HG02623 (cell line): ENCODE measurements at regions not wholly inside any gene's neighbourhood (a gene's known extent, or its start where the extent isn't known, plus 50 kb on each side); places are given as distances from the start of the nearest gene placed in this dataset.

Source experiments
- ATAC-seq: cut with Tn5 transposase; IDR thresholded peaks from one replicate; pipeline ENCODE4 v1.9.1; 2021; ENCODE audit warnings: moderate library complexity; ENCODE audit not compliant: unreplicated experiment

DNA sequence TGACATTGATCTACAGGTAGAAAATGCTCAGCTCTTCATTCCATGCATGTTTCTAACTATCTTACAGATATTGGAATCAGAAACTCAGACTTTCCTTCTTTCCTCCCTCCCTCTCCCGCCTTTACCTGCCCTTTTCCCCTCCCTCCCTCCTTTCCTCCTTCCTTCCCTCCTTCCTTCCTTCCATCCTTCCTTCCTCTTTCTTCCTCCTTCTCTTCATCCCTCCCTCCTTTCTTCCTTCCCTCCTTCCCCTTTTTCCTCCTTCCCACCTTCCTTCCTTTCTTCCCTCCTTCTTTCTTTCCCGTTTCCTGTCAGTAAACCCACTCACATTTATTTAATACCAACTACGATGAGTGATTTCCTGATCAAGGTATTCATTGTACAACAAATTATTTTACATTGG is 113.4 kb upstream of the IRS2 start:
- ATAC-seq, result no peak

- ATAC-seq, result no peak
These were observed 112.9 kb upstream of the IRS2 start for GRCh38 chr13:109899316-109899715.

- ATAC-seq, result no peak
These were observed 111.7 kb upstream of the IRS2 start for GRCh38 chr13:109897988-109898624.

- ATAC-seq, result no peak
These were observed 105.7 kb upstream of the IRS2 start for GRCh38 chr13:109892101-109892500.

GRCh38 chr13:109885235-109885634 is 98.9 kb upstream of the IRS2 start:
- ATAC-seq, result no peak

- no peak for ATAC-seq
These were observed 98.1 kb upstream of the IRS2 start for GRCh38 chr13:109884462-109884861.

DNA sequence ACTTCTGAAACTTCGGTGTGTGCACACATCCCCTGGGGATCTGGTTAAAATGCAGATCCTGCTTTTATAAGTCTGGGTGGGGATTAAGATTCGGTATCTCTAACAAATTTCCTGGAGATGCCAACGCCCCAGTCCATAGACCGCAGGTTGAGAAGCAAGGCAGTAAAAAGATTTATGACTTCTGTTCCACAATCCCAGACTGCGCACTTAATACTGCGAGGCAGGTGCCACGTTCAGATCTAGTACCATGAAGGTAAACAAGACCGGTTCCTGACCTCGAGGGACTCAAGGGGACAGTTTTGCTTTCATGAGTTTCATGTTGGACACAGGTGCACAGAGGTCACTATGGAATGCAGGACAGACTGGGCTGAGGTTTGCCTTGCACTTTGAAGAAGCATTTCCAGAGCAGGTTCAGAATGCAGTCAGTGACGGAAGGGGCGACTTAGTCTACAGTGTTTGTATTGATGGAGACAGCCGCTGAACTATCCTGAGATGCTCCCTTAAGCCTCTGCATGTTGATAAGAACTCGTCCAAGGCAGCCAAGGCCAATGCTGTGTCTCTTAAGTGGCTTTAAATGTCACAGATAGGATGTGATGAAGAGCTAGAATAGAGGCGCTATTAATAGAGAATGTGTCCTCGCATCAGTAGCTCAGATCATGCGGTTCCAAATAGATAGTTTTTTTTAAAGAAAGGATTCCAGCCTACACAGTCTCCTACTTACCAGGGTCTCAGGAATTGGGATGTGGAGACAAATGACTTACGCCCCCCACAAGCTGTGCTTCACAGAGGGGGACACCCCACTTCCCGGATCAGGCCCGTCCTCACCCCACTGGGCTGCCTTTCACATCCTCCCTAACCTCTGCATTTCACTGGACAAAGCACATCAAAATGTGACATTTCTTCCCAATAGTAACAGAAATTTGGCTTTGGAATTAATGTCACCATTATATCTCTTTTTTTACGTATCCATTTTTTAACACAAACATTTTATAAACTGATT is 97.1 kb upstream of the IRS2 start:
- ATAC-seq, result no peak

- no peak for ATAC-seq
These were observed 95.7 kb upstream of the IRS2 start for GRCh38 chr13:109881961-109882558.

DNA sequence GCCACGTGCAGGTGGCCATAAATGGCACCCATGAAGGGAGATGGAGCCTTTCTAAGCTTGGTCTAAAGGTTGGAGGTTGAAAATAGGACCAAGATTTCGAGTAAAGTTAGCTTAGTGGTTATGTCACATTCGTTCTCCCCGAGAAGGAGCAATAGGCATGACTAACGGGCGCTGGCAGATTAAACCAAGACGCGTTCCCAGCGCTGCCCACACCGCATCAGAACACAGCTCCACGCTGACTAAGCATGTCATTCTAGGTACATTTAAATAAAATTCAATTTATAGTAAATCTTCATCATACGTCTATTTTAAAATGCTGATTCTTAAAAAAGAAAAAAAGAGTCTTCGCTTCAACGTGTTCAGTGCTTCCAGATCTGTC is 95.0 kb upstream of the IRS2 start:
- no peak for ATAC-seq

- no peak for ATAC-seq
These were observed 94.3 kb upstream of the IRS2 start for GRCh38 chr13:109880371-109881346.

DNA sequence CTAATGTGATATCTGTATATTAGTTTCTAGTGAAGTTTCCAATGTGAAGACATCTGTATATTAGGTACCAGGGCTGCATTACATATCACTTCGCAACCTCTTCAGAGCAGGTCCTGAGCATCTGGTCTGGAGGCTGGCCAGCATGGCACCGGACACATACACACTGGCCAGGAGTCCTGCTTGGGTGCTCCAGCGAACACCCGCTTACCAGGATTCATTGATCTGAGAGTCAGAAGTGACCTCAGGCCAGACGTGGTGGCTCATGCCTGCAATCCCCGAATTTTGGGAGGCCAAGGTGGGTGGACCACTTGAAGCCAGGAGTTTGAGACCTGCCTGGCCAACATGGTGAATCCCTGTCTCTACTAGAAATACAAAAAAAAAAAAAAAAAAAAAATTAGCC is 93.0 kb upstream of the IRS2 start:
- ATAC-seq, result no peak

GRCh38 chr13:109877809-109878208 is 91.4 kb upstream of the IRS2 start:
- no peak for ATAC-seq

DNA sequence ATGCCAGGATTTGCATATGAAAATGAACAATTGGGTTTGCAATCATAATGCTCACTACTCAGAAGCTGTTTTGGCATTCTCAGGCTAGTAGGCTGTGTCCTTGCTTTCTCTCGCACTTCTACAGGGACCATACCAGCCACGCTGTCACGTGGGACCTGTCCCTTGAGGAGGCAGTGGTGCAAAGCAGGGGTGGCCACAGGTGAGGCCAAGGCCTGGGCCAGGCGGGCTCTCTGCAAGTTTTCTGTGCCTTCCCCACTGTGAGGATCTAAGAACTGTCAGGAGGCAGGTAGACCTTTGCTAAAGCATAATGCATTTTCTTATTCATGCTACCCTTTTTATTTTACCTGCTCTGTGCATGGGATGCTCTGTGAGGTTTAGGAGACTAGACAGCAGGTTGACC is 89.4 kb upstream of the IRS2 start:
- ATAC-seq, result no peak

DNA sequence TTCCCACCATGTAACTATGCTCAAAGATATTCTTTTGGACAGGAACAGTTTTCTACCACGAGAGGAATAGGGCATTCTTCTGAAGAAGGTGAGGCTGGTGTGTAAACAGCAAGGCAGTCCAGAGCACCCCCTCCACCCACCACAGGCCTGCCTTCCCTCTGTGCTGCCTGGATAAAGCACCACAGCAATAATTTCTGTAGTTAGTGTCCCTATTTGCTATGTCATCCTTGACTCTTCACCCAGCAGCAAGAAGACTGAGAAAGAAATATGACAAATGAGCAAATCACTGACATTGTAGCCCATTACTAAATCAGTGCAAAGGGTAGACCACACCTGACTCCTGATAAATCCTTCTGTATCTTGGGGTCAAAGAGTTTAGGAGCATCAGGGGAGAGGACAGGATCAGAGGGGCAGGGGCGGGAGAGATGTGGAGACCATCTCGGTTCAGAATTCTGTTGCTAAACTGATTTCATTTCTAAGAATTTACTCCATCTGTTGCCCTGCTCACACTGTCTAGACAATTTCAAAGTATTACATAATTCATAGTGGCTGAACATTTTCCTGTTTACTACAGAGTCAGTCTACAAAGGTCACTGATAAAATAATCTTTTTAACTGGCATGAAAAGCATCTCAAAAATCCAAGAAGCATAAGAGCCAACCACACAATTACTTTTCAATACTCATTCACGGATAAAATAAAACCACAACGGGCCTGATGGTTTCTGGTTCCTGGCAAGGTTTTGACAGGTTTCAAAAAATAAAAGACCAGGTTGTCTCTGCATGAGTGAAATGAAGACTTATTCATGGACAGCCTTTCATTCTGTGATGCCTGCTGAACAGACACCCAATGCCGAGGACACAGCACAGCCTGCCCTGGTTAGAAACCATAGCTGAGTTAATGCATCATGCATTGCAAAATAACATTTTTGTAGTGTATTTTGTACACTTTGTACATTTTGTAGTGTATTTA is 88.4 kb upstream of the IRS2 start:
- ATAC-seq, result no peak

GRCh38 chr13:109873351-109874123 is 87.2 kb upstream of the IRS2 start:
- ATAC-seq, result no peak

DNA sequence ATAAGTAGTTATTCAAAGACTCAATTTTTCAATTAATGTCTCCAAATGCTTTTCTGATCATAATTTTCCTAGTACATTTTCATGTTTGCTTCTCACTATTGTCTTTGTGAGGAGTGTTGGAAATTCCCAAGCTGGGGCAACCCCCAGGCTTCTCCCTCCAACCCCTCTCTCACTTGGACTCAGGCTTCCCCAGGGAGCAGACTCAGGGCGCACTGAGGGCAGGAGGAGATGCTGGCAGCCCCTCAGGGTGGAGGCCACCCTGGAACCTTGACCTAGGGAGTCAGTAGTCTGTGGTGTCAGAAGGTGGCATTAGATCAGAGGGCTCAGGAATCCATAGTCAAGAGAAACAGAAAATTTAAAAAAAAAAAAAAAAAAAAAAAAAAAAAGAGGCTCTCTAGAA is 86.5 kb upstream of the IRS2 start:
- ATAC-seq, result no peak

- no peak for ATAC-seq
These were observed 84.5 kb upstream of the IRS2 start for GRCh38 chr13:109870696-109871370.

GRCh38 chr13:109870274-109870673 is 83.9 kb upstream of the IRS2 start:
- no peak for ATAC-seq
